Calu3 (cell line): ENCODE measurements at regions not wholly inside any gene's neighbourhood (a gene's known extent, or its start where the extent isn't known, plus 50 kb on each side); places are given as distances from the start of the nearest gene placed in this dataset.
"Not testable (repeated sequence)": the region's sequence is repeated elsewhere in the genome, so short reads cannot be mapped to it uniquely, and the experiment has no call there.

Experiments used
- BruUV-seq: library from RNA; stranded (reverse); fragments of 400-500 nt; replicated peaks from 2 replicates; lab custom pipeline; 2021; lab: Mats Ljungman, UMichigan
- CTCF ChIA-PET: fragments of 300-600 bp; sonication (Branson Sonifier 250); formaldehyde crosslinking; loops from one replicate; lab custom pipeline; 2022; ENCODE audit warnings: antibody characterized with exemption; lab: Charles Lee
- DNase-seq: peaks from one replicate; pipeline ENCODE4 v3.0.0; 2022
- H3K27ac Mint-ChIP-seq: one replicate; pipeline ENCODE4 v1.8.0; 2022; ENCODE audit warnings: mixed read lengths; ENCODE audit not compliant: unreplicated experiment
- H3K27me3 Mint-ChIP-seq: one replicate; pipeline ENCODE4 v1.8.0; 2022; ENCODE audit warnings: mixed read lengths; ENCODE audit not compliant: unreplicated experiment
- H3K36me3 Mint-ChIP-seq: one replicate; pipeline ENCODE4 v1.8.0; 2022; ENCODE audit warnings: mild to moderate bottlenecking, moderate library complexity, mixed read lengths; ENCODE audit not compliant: insufficient read depth, unreplicated experiment
- H3K4me1 Mint-ChIP-seq: one replicate; pipeline ENCODE4 v1.8.0; 2022; ENCODE audit warnings: mild to moderate bottlenecking, low read depth, mixed read lengths; ENCODE audit not compliant: unreplicated experiment
- H3K4me3 Mint-ChIP-seq: one replicate; pipeline ENCODE4 v1.8.0; 2022; ENCODE audit warnings: mild to moderate bottlenecking, low read depth, moderate library complexity, mixed read lengths; ENCODE audit not compliant: unreplicated experiment
- H3K9me3 Mint-ChIP-seq: one replicate; pipeline ENCODE4 v1.8.0; 2022; ENCODE audit warnings: low read depth, mixed read lengths; ENCODE audit not compliant: unreplicated experiment
- intact Hi-C: fragments of 100-400 bp; cut with micrococcal nuclease; formaldehyde crosslinking; loops from one replicate; pipeline ENCODE4 v1.10.0; 2022; ENCODE audit not compliant: unreplicated experiment
- TF ChIP-seq, protein P1 (sequence below): fragments of 200-600 bp; IDR thresholded peaks from one replicate; pipeline ENCODE4 v1.8.0; 2022; ENCODE audit warnings: antibody characterized with exemption; ENCODE audit not compliant: unreplicated experiment

- intact Hi-C loops, result no loop called here
- no peak overlapping the region for H3K4me3 Mint-ChIP-seq
- TF ChIP-seq, protein P1, sequence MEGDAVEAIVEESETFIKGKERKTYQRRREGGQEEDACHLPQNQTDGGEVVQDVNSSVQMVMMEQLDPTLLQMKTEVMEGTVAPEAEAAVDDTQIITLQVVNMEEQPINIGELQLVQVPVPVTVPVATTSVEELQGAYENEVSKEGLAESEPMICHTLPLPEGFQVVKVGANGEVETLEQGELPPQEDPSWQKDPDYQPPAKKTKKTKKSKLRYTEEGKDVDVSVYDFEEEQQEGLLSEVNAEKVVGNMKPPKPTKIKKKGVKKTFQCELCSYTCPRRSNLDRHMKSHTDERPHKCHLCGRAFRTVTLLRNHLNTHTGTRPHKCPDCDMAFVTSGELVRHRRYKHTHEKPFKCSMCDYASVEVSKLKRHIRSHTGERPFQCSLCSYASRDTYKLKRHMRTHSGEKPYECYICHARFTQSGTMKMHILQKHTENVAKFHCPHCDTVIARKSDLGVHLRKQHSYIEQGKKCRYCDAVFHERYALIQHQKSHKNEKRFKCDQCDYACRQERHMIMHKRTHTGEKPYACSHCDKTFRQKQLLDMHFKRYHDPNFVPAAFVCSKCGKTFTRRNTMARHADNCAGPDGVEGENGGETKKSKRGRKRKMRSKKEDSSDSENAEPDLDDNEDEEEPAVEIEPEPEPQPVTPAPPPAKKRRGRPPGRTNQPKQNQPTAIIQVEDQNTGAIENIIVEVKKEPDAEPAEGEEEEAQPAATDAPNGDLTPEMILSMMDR, result no peak
- DNase-seq, result no peak
- CTCF ChIA-PET, result interaction anchor here (0.6 kb wide), 2 partner anchors 13 to 27 kb away, joined by 3 to 5 read pairs; no protein-coding TSS in a partner anchor
- BruUV-seq, result no TSS peak
- H3K27ac Mint-ChIP-seq, result no peak overlapping the region
- no peaks in the 10 kb centered on the region for H3K4me1 Mint-ChIP-seq
- H3K27me3 Mint-ChIP-seq, result no peaks in the 10 kb centered on the region
- peaks cover 3% of the 10 kb centered on the region for H3K9me3 Mint-ChIP-seq
- no peaks in the 10 kb centered on the region for H3K36me3 Mint-ChIP-seq
Observed at GRCh38 chr6:102763891-102764290, 1370.4 kb downstream of the GRIK2 start.

DNA sequence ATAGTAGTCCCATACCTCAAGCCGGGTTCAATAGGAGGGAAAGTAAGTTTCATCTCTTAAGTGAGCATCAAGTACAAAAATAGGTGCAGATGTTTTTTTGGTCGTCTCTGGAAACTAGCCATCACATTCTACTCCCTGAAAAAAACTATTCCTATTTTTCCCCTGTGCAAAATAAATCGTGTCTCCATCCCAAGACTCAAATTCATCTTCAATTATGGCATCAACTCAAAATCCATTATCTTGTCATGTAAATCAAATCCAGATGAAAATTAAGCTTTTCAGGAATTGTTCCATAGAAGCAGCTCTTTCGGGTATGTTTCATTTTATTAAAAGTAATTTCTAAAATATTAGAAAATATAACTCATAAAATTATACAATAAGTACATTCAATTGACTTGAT, 1368.4 kb downstream of the GRIK2 start:
- H3K4me1 Mint-ChIP-seq, result no peaks in the 10 kb centered on the region
- no peak overlapping the region for H3K27ac Mint-ChIP-seq
- CTCF ChIA-PET, result no interaction called here
- no peak for DNase-seq
- TF ChIP-seq, protein P1, result no peak
- H3K4me3 Mint-ChIP-seq, result no peak overlapping the region
- H3K27me3 Mint-ChIP-seq, result no peaks in the 10 kb centered on the region
- no TSS peak for BruUV-seq
- no peaks in the 10 kb centered on the region for H3K9me3 Mint-ChIP-seq
- intact Hi-C loops, result no loop called here
- no peaks in the 10 kb centered on the region for H3K36me3 Mint-ChIP-seq

- no peak overlapping the region for H3K4me3 Mint-ChIP-seq
- H3K36me3 Mint-ChIP-seq, result no peaks in the 10 kb centered on the region
- intact Hi-C loops, result no loop called here
- H3K27ac Mint-ChIP-seq, result no peak overlapping the region
- TF ChIP-seq, protein P1, result no peak
- DNase-seq, result no peak
- CTCF ChIA-PET, result no interaction called here
- no peaks in the 10 kb centered on the region for H3K4me1 Mint-ChIP-seq
- no peaks in the 10 kb centered on the region for H3K27me3 Mint-ChIP-seq
- BruUV-seq, result no TSS peak
- H3K9me3 Mint-ChIP-seq, result no peaks in the 10 kb centered on the region
Observed at GRCh38 chr6:102759415-102759814, 1365.9 kb downstream of the GRIK2 start.

- H3K27me3 Mint-ChIP-seq, H3K27ac Mint-ChIP-seq, BruUV-seq, H3K36me3 Mint-ChIP-seq, H3K4me3 Mint-ChIP-seq, H3K9me3 Mint-ChIP-seq, H3K4me1 Mint-ChIP-seq, CTCF ChIA-PET, intact Hi-C loops, DNase-seq: not testable (repeated sequence)
Observed at GRCh38 chr6:102758536-102758935, 1365.0 kb downstream of the GRIK2 start.

DNA sequence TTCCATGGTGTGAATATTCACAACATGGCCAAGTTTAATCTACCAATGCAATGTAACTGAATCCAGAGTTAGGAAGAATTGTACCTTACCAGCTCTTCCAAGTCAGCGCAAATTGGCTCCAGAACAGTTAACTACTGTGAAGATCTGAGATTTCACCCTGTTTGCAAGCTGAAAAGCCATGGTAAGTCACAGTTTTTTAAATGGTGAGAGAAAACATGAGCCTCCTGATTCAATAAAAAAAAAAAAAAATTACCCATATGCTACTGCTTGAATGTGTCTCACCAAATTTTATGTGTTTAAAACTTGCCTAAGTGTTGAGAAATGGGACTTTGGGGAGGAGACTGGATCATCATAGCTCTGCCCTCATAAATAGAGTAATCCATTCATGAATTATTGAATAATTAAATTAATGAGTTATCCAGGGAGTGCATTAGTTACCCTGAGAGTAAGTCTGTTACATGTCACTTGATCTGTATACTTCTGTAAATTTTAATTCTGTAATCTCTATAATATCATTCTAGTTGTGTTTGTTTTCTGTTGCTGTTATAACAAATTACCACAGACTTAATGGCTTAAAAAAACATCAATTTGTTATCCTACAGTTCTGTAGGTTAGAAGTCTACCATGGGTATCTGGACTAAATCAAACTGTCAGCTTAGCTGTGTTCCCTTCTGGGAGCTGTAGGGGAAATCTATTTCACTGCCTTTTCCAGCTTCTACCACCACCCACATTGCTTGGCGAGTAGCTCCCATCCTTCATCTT, 1355.9 kb downstream of the GRIK2 start:
- no peaks in the 10 kb centered on the region for H3K36me3 Mint-ChIP-seq
- no peak overlapping the region for H3K27ac Mint-ChIP-seq
- intact Hi-C loops, result no loop called here
- BruUV-seq, result no TSS peak
- CTCF ChIA-PET, result interaction anchor here (0.7 kb wide), 1 partner anchor 13 kb away, joined by 3 read pairs; no protein-coding TSS in a partner anchor
- no peaks in the 10 kb centered on the region for H3K9me3 Mint-ChIP-seq
- no peak for DNase-seq
- H3K27me3 Mint-ChIP-seq, result no peaks in the 10 kb centered on the region
- TF ChIP-seq, protein P1, result no peak
- H3K4me1 Mint-ChIP-seq, result no peaks in the 10 kb centered on the region
- H3K4me3 Mint-ChIP-seq, result no peak overlapping the region
